Vagina (tissue), 2 donors: ENCODE measurements at regions not wholly inside any gene's neighbourhood (a gene's known extent, or its start where the extent isn't known, plus 50 kb on each side); places are given as distances from the start of the nearest gene placed in this dataset.

Source experiments
- CTCF ChIP-seq, 3 experiments: fragments of 450-650 bp in 2 of 3; fragments of 200-600 bp in 1 of 3; sonication (generic) in 1 of 3; IDR thresholded peaks; one replicate each; pipeline ENCODE4 v1.5.1; 2017 to 2019; ENCODE audit warnings: antibody characterized with exemption in 3 of 3, mild to moderate bottlenecking in 2 of 3, moderate library complexity in 2 of 3
- POLR2A ChIP-seq, 2 donors: fragments of 450-650 bp; IDR thresholded peaks; one replicate each; pipeline ENCODE4 v1.6.1; 2017; ENCODE audit warnings: antibody characterized with exemption in 2 of 2, mild to moderate bottlenecking in 2 of 2, moderate library complexity in 2 of 2

- no peak for TF ChIP-seq POLR2A (IDR thresholded peaks at IDR 0.05)
- TF ChIP-seq CTCF (IDR thresholded peaks at IDR 0.05) = no peak
These were observed 159.6 kb downstream of the IRX2 start for GRCh38 chr5:2591777-2592453.
